DOHH2 (cell line): ENCODE measurements at regions not wholly inside any gene's neighbourhood (a gene's known extent, or its start where the extent isn't known, plus 50 kb on each side); places are given as distances from the start of the nearest gene placed in this dataset.

Experiments used
- H3F3A ChIP-seq: fragments of 200-600 bp; sonication (generic), shearing (Covaris generic); 2 replicates; pipeline ENCODE4 v1.6.0; 2016; ENCODE audit warnings: antibody characterized with exemption, mild to moderate bottlenecking; ENCODE audit not compliant: control insufficient read depth, insufficient read depth
- H3K27ac ChIP-seq: fragments of 200-600 bp; sonication (generic); 2 replicates; pipeline ENCODE4 v1.5.1; 2014; ENCODE audit warnings: low read depth, mild to moderate bottlenecking, low read length, moderate library complexity
- H3K27me3 ChIP-seq: fragments of 200-600 bp; sonication (generic); 2 replicates; pipeline ENCODE4 v1.6.1; 2014; ENCODE audit warnings: mild to moderate bottlenecking, low read length, mixed read lengths; ENCODE audit not compliant: control insufficient read depth
- H3K36me3 ChIP-seq: fragments of 200-600 bp; sonication (generic); 2 replicates; pipeline ENCODE4 v1.6.1; 2014; ENCODE audit warnings: mild to moderate bottlenecking, low read length, moderate library complexity, mixed read lengths; ENCODE audit not compliant: control insufficient read depth
- H3K4me1 ChIP-seq: fragments of 200-600 bp; sonication (generic); 2 replicates; pipeline ENCODE4 v1.6.1; 2014; ENCODE audit warnings: mild to moderate bottlenecking, low read length, mixed read lengths; ENCODE audit not compliant: control insufficient read depth
- H3K4me2 ChIP-seq: fragments of 200-600 bp; sonication (generic); 2 replicates; pipeline ENCODE4 v1.6.0; 2014; ENCODE audit warnings: mild to moderate bottlenecking, low read length, moderate library complexity
- H3K4me3 ChIP-seq: fragments of 200-600 bp; sonication (generic); 2 replicates; pipeline ENCODE4 v1.5.1; 2014; ENCODE audit warnings: mild to moderate bottlenecking, low read length, mixed read lengths
- H3K79me2 ChIP-seq: fragments of 200-600 bp; sonication (generic); 2 replicates; pipeline ENCODE4 v1.6.1; 2014; ENCODE audit warnings: mild to moderate bottlenecking, low read length, mixed read lengths; ENCODE audit not compliant: control insufficient read depth
- H3K9me2 ChIP-seq: fragments of 200-600 bp; sonication (generic); replicated peaks from 2 replicates; pipeline ENCODE4 v1.6.1; 2014; ENCODE audit warnings: mild to moderate bottlenecking, low read length, mixed read lengths; ENCODE audit not compliant: control insufficient read depth
- H3K9me3 ChIP-seq: fragments of 200-600 bp; sonication (generic); 2 replicates; pipeline ENCODE4 v1.6.1; 2014; ENCODE audit warnings: antibody characterized with exemption, low read length, mixed read lengths; ENCODE audit not compliant: control insufficient read depth, insufficient read depth
- H4K20me1 ChIP-seq: fragments of 200-600 bp; sonication (generic); 2 replicates; pipeline ENCODE4 v1.6.0; 2014; ENCODE audit warnings: low read depth, mild to moderate bottlenecking, antibody characterized with exemption, low read length, moderate library complexity; ENCODE audit not compliant: control insufficient read depth, insufficient read depth
- EZH2phosphoT487 ChIP-seq: fragments of 200-600 bp; sonication (generic); IDR thresholded peaks from 2 replicates; pipeline ENCODE4 v1.6.1; 2017; ENCODE audit warnings: borderline replicate concordance, mild to moderate bottlenecking, antibody characterized with exemption, low read length, moderate library complexity, mixed read lengths
- TF ChIP-seq, protein P1 (sequence below): fragments of 200-600 bp; sonication (generic); IDR thresholded peaks from one replicate; pipeline ENCODE4 v1.5.1; 2014; ENCODE audit warnings: antibody characterized with exemption, mild to moderate bottlenecking, low read depth, low read length; ENCODE audit not compliant: poor library complexity, severe bottlenecking

DNA sequence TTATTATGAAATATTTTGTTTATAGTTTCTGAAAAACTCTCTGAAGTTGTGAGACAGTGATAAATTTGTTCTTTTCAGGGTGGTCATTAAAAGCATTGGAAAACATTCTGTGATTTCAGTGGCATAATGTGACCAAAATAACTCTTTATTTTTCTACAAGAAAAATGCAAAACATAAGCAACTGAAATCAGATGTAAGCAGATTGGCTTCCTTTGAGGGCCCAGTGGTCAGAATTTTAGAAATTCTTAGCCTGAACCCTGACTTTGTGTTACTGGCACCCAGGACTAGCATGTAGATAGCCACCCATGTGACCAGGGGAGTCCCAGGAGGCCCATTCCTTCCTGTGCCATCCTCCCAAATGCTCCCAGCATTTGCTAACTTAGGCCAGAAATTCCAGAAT lies 145.6 kb upstream of the SLC38A2 start:
- no peak overlapping the region for H3K4me2 ChIP-seq
- H3K27me3 ChIP-seq = no peaks in the 10 kb centered on the region; the same call in 1 of the 2 replicates
- H3K4me1 ChIP-seq = no peaks in the 10 kb centered on the region
- no peaks in the 10 kb centered on the region for H4K20me1 ChIP-seq
- no peaks in the 10 kb centered on the region for H3F3A ChIP-seq
- H3K9me3 ChIP-seq = no peaks in the 10 kb centered on the region
- TF ChIP-seq, protein P1, sequence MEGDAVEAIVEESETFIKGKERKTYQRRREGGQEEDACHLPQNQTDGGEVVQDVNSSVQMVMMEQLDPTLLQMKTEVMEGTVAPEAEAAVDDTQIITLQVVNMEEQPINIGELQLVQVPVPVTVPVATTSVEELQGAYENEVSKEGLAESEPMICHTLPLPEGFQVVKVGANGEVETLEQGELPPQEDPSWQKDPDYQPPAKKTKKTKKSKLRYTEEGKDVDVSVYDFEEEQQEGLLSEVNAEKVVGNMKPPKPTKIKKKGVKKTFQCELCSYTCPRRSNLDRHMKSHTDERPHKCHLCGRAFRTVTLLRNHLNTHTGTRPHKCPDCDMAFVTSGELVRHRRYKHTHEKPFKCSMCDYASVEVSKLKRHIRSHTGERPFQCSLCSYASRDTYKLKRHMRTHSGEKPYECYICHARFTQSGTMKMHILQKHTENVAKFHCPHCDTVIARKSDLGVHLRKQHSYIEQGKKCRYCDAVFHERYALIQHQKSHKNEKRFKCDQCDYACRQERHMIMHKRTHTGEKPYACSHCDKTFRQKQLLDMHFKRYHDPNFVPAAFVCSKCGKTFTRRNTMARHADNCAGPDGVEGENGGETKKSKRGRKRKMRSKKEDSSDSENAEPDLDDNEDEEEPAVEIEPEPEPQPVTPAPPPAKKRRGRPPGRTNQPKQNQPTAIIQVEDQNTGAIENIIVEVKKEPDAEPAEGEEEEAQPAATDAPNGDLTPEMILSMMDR = no peak
- TF ChIP-seq EZH2phosphoT487 = no peak
- H3K4me3 ChIP-seq = no peak overlapping the region
- H3K9me2 ChIP-seq = no peaks in the 10 kb centered on the region
- H3K79me2 ChIP-seq = no peaks in the 10 kb centered on the region
- no peak overlapping the region for H3K27ac ChIP-seq
- H3K36me3 ChIP-seq = no peaks in the 10 kb centered on the region

- Histone ChIP-seq H4K20me1 (no peaks in the 10 kb centered on the region), H3K9me2 (no peaks in the 10 kb centered on the region), H3K79me2 (no peaks in the 10 kb centered on the region), H3K9me3 (no peaks in the 10 kb centered on the region), H3K4me2 (no peak overlapping the region), H3K27ac (no peak overlapping the region), H3K4me3 (no peak overlapping the region), H3K27me3 (no peaks in the 10 kb centered on the region; the same call in 1 of the 2 replicates), H3F3A (no peaks in the 10 kb centered on the region), H3K4me1 (no peaks in the 10 kb centered on the region), H3K36me3 (no peaks in the 10 kb centered on the region)
- TF ChIP-seq EZH2phosphoT487 = no peak
Measured at GRCh38 chr12:46517579-46517962, 145.0 kb upstream of the SLC38A2 start.

- Histone ChIP-seq H3F3A (no peaks in the 10 kb centered on the region), H3K79me2 (no peaks in the 10 kb centered on the region), H3K27me3 (no peaks in the 10 kb centered on the region; the same call in 1 of the 2 replicates), H3K9me2 (no peaks in the 10 kb centered on the region), H3K4me2 (no peak overlapping the region), H3K4me3 (no peak overlapping the region), H4K20me1 (no peaks in the 10 kb centered on the region), H3K4me1 (no peaks in the 10 kb centered on the region), H3K9me3 (no peaks in the 10 kb centered on the region), H3K36me3 (no peaks in the 10 kb centered on the region), H3K27ac (no peak overlapping the region)
- TF ChIP-seq EZH2phosphoT487 = no peak
- TF ChIP-seq, protein P1 = no peak
Measured at GRCh38 chr12:46516933-46517578, 144.5 kb upstream of the SLC38A2 start.

DNA sequence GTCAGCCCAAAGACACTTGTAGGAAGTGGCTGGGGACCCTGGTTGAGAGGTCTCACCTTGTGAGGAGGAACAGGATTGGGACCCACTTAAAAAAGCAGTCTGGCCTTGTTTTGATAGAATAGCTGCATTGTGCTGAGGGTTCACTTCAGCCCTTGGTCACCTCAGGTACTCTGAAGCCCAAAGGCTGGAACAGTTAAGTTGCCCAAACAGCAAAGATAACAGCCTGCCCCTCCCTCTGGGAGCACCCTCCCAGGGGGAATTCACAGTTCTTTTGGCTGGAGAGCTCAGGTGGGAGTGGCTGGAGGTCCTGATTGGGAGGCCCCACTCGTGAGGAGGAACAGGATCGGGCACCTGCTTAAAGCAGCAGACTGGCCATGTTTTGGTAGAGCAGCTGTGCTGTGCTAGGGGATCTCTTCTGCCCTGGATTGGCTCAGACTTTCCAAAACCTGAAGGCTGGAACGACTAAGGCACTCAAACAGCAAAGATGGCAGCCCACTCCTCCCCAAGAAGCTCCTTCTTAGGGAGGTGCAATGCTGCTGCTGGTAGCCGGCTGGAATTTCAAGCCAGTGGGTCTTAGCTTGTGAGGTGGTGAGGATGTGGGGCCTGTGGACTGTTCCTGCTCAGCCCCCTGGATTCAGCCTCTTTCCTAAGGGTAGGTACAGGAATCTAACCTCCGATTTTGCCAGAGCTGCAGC lies 143.8 kb upstream of the SLC38A2 start:
- H3K27me3 ChIP-seq = no peaks in the 10 kb centered on the region
- no peaks in the 10 kb centered on the region for H3F3A ChIP-seq
- TF ChIP-seq EZH2phosphoT487 = no peak
- TF ChIP-seq, protein P1 = no peak
- no peaks in the 10 kb centered on the region for H3K79me2 ChIP-seq
- no peak overlapping the region for H3K27ac ChIP-seq
- no peaks in the 10 kb centered on the region for H3K9me2 ChIP-seq
- H3K4me3 ChIP-seq = no peak overlapping the region
- no peak overlapping the region for H3K4me2 ChIP-seq
- no peaks in the 10 kb centered on the region for H3K4me1 ChIP-seq
- no peaks in the 10 kb centered on the region for H3K36me3 ChIP-seq
- H3K9me3 ChIP-seq = no peaks in the 10 kb centered on the region
- H4K20me1 ChIP-seq = no peaks in the 10 kb centered on the region
